Testis (tissue), 2 donors: ENCODE measurements at regions not wholly inside any gene's neighbourhood (a gene's known extent, or its start where the extent isn't known, plus 50 kb on each side); places are given as distances from the start of the nearest gene placed in this dataset.

ENCODE experiments used
- POLR2A ChIP-seq: fragments of 450-650 bp; IDR thresholded peaks from one replicate; pipeline ENCODE4 v1.6.1; 2017; ENCODE audit warnings: antibody characterized with exemption, mild to moderate bottlenecking, moderate library complexity
- TF ChIP-seq, protein P1 (sequence below), 3 experiments: fragments of 450-650 bp in 2 of 3; fragments of 200-600 bp in 1 of 3; sonication (generic) in 1 of 3; IDR thresholded peaks; one replicate each; pipeline ENCODE4 v1.5.1; 2016 to 2019; ENCODE audit warnings: antibody characterized with exemption in 3 of 3, mild to moderate bottlenecking in 2 of 3, moderate library complexity in 1 of 3

DNA sequence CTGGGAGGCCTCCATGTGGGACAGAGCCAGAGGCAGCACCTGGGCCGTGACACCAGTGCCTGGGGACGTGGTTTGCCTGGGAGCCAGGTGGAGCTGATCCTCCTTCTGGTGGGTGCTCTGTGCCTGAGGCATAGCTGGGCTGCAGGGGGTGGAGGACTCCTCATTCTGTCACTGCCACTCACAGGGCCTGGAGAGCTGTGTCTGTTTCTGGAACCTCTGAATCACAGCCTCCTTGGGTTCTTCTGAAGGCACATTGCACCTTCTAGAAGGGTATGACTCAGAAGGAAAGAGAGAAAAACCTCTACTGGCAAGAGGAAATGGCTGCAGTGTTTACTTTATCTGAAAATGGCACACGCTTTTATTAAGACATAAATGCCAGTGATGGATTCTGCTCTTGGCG is 659.8 kb downstream of the VRK1 start:
- TF ChIP-seq, protein P1, sequence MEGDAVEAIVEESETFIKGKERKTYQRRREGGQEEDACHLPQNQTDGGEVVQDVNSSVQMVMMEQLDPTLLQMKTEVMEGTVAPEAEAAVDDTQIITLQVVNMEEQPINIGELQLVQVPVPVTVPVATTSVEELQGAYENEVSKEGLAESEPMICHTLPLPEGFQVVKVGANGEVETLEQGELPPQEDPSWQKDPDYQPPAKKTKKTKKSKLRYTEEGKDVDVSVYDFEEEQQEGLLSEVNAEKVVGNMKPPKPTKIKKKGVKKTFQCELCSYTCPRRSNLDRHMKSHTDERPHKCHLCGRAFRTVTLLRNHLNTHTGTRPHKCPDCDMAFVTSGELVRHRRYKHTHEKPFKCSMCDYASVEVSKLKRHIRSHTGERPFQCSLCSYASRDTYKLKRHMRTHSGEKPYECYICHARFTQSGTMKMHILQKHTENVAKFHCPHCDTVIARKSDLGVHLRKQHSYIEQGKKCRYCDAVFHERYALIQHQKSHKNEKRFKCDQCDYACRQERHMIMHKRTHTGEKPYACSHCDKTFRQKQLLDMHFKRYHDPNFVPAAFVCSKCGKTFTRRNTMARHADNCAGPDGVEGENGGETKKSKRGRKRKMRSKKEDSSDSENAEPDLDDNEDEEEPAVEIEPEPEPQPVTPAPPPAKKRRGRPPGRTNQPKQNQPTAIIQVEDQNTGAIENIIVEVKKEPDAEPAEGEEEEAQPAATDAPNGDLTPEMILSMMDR (IDR thresholded peaks at IDR 0.05), result no peak
- no peak for TF ChIP-seq POLR2A
